GM23338 (cell line): ENCODE measurements at regions not wholly inside any gene's neighbourhood (a gene's known extent, or its start where the extent isn't known, plus 50 kb on each side); places are given as distances from the start of the nearest gene placed in this dataset.

Experiments
- ATAC-seq: fragments of 200-7000 bp; cut with Tn5 transposase; 3 replicates; pipeline ENCODE4 v1.9.1; 2020
- DNase-seq: peaks from one replicate; pipeline ENCODE4 v3.0.0-alpha.2; 2015; ENCODE audit warnings: low spot score
- H2AFZ ChIP-seq: fragments of 200-600 bp; sonication (generic); 2 replicates; pipeline ENCODE4 v1.8.0; 2016; ENCODE audit warnings: antibody characterized with exemption, mild to moderate bottlenecking, moderate library complexity
- H3F3A ChIP-seq: fragments of 200-600 bp; sonication (generic); replicated peaks from 2 replicates; pipeline ENCODE4 v1.8.0; 2017; ENCODE audit warnings: antibody characterized with exemption, mixed run types, low read depth
- H3K27ac ChIP-seq: fragments of 200-600 bp; sonication (generic); 2 replicates; pipeline ENCODE4 v1.6.1; 2016; ENCODE audit warnings: low read depth
- H3K27me3 ChIP-seq: fragments of 200-600 bp; sonication (generic); 2 replicates; pipeline ENCODE4 v1.8.0; 2016; ENCODE audit warnings: mild to moderate bottlenecking, mixed run types, moderate library complexity; ENCODE audit not compliant: insufficient read depth
- H3K36me3 ChIP-seq: fragments of 200-600 bp; sonication (generic); 2 replicates; pipeline ENCODE4 v1.8.0; 2016; ENCODE audit warnings: mild to moderate bottlenecking; ENCODE audit not compliant: insufficient read depth
- H3K4me1 ChIP-seq: fragments of 200-600 bp; sonication (generic); 2 replicates; pipeline ENCODE4 v1.8.0; 2016; ENCODE audit warnings: mild to moderate bottlenecking, moderate library complexity; ENCODE audit not compliant: insufficient read depth
- H3K4me2 ChIP-seq: fragments of 200-600 bp; sonication (generic); 2 replicates; pipeline ENCODE4 v1.7.1; 2017; ENCODE audit warnings: mixed run types
- H3K4me3 ChIP-seq: fragments of 200-600 bp; sonication (generic); 2 replicates; pipeline ENCODE4 v1.6.1; 2016; ENCODE audit warnings: mixed run types
- H3K79me2 ChIP-seq: fragments of 200-600 bp; sonication (generic); replicated peaks from 2 replicates; pipeline ENCODE4 v1.8.0; 2017; ENCODE audit warnings: mild to moderate bottlenecking; ENCODE audit not compliant: insufficient read depth
- H3K9me2 ChIP-seq: fragments of 200-600 bp; sonication (generic); 2 replicates; pipeline ENCODE4 v1.8.0; 2017; ENCODE audit not compliant: insufficient read depth
- H4K20me1 ChIP-seq: fragments of 200-600 bp; sonication (generic); replicated peaks from 2 replicates; pipeline ENCODE4 v1.8.0; 2017; ENCODE audit warnings: mild to moderate bottlenecking; ENCODE audit not compliant: insufficient read depth
- H3K27ac Mint-ChIP-seq: 2 replicates; pipeline ENCODE4 v1.8.0; 2020; ENCODE audit warnings: inconsistent platforms, mild to moderate bottlenecking, moderate library complexity, mixed read lengths
- H3K27me3 Mint-ChIP-seq: 3 replicates; pipeline ENCODE4 v1.8.0; 2022; ENCODE audit warnings: low read depth, mild to moderate bottlenecking, moderate library complexity, mixed read lengths, inconsistent platforms; ENCODE audit not compliant: insufficient read depth, poor library complexity
- H3K36me3 Mint-ChIP-seq: 3 replicates; pipeline ENCODE4 v1.8.0; 2021; ENCODE audit warnings: low read depth, mild to moderate bottlenecking, inconsistent platforms, moderate library complexity, mixed read lengths
- H3K4me1 Mint-ChIP-seq: 3 replicates; pipeline ENCODE4 v1.8.0; 2020; ENCODE audit warnings: mild to moderate bottlenecking, inconsistent platforms, mixed read lengths
- H3K4me3 Mint-ChIP-seq: 3 replicates; pipeline ENCODE4 v1.8.0; 2021; ENCODE audit warnings: moderate library complexity, mild to moderate bottlenecking, inconsistent platforms, mixed read lengths
- H3K9me3 Mint-ChIP-seq: 3 replicates; pipeline ENCODE4 v1.8.0; 2020; ENCODE audit warnings: moderate library complexity, mild to moderate bottlenecking, inconsistent platforms, mixed read lengths
- CREB1 ChIP-seq: fragments of 250-450 bp; sonication (Bioruptor Pico); IDR thresholded peaks from 2 replicates; pipeline ENCODE4 v1.5.0; 2020; ENCODE audit warnings: low read depth, mild to moderate bottlenecking, moderate library complexity
- EZH2 ChIP-seq: fragments of 200-600 bp; sonication (generic); IDR thresholded peaks from one replicate; pipeline ENCODE4 v1.8.0; 2017; ENCODE audit warnings: antibody characterized with exemption, mild to moderate bottlenecking, low read depth; ENCODE audit not compliant: unreplicated experiment
- EZH2phosphoT487 ChIP-seq: fragments of 200-600 bp; sonication (generic); IDR thresholded peaks from one replicate; pipeline ENCODE4 v1.8.1; 2018; ENCODE audit warnings: antibody characterized with exemption; ENCODE audit not compliant: unreplicated experiment
- JUNB ChIP-seq: IDR thresholded peaks from one replicate; pipeline ENCODE4 v1.6.1; 2016; ENCODE audit warnings: antibody characterized with exemption; ENCODE audit not compliant: unreplicated experiment
- NANOG ChIP-seq: IDR thresholded peaks from 2 replicates; pipeline ENCODE4 v1.6.1; 2016; ENCODE audit warnings: antibody characterized with exemption, borderline replicate concordance
- POLR2AphosphoS5 ChIP-seq: IDR thresholded peaks from 2 replicates; pipeline ENCODE4 v1.6.1; 2016; ENCODE audit warnings: antibody characterized with exemption, low read depth
- STAT1 ChIP-seq: IDR thresholded peaks from one replicate; pipeline ENCODE4 v1.6.1; 2016; ENCODE audit warnings: antibody characterized with exemption; ENCODE audit not compliant: unreplicated experiment
- ZNF114 ChIP-seq: fragments of 250-450 bp; sonication (Bioruptor Pico); IDR thresholded peaks from 2 replicates; pipeline ENCODE4 v1.5.0; 2020; ENCODE audit warnings: mild to moderate bottlenecking, moderate library complexity
- ZNF331 ChIP-seq: fragments of 250-450 bp; sonication (Bioruptor Pico); IDR thresholded peaks from 2 replicates; pipeline ENCODE4 v1.5.0; 2020; ENCODE audit warnings: low read depth, mild to moderate bottlenecking, moderate library complexity
- TF ChIP-seq, protein P1 (sequence below): fragments of 250-450 bp; sonication (Bioruptor Pico); IDR thresholded peaks from 2 replicates; pipeline ENCODE4 v1.5.0; 2020; ENCODE audit warnings: mild to moderate bottlenecking, moderate library complexity
- TF ChIP-seq, protein P2 (sequence below), 2 experiments: fragments of 200-600 bp in 1 of 2; sonication (generic) in 1 of 2; conservative IDR thresholded peaks; 2 replicates each; pipeline versions ENCODE4 v1.5.1 to v1.6.1; 2016 to 2017; ENCODE audit warnings: antibody characterized with exemption in 2 of 2, low read depth in 2 of 2, mild to moderate bottlenecking in 2 of 2, moderate library complexity in 1 of 2
- TF ChIP-seq, protein P3 (sequence below): IDR thresholded peaks from one replicate; pipeline ENCODE4 v1.6.1; 2018; ENCODE audit warnings: antibody characterized with exemption; ENCODE audit not compliant: unreplicated experiment
- TF ChIP-seq, protein P4 (sequence below): IDR thresholded peaks from 2 replicates; pipeline ENCODE4 v1.6.1; 2016; ENCODE audit warnings: antibody characterized with exemption

DNA sequence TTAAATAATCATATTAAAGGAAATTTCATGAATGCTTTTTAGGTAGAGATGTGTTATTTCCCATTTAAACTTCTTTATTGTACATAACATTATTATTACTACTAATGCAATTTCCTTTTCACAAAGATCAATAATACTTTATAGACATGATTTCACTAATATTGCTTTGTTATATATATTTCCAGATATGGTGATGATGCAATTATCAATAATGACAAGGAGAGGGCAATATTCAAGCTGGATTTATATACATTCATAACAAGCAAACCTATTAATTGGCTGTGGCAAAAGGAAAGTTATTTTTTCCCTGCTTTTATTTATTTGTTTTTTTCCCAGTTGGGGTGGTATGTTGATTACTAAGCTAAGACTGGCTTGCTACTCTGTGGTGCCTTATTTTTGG, 113.5 kb downstream of the RAP2B start:
- no peak for ATAC-seq
- Mint-ChIP-seq H3K4me1 (no peaks in the 10 kb centered on the region), H3K9me3 (no peaks in the 10 kb centered on the region), H3K27me3 (peaks cover 2% of the 10 kb centered on the region), H3K27ac (no peak overlapping the region), H3K36me3 (no peaks in the 10 kb centered on the region), H3K4me3 (no peak overlapping the region)
- H2AFZ ChIP-seq, result no peak overlapping the region
- H3K36me3 ChIP-seq, result no peaks in the 10 kb centered on the region
- no peaks in the 10 kb centered on the region for H4K20me1 ChIP-seq
- no peaks in the 10 kb centered on the region for H3K4me1 ChIP-seq
- TF ChIP-seq CREB1 (CRISPR knock-in tag), result no peak
- TF ChIP-seq ZNF114 (CRISPR knock-in tag), result no peak
- TF ChIP-seq, protein P1, sequence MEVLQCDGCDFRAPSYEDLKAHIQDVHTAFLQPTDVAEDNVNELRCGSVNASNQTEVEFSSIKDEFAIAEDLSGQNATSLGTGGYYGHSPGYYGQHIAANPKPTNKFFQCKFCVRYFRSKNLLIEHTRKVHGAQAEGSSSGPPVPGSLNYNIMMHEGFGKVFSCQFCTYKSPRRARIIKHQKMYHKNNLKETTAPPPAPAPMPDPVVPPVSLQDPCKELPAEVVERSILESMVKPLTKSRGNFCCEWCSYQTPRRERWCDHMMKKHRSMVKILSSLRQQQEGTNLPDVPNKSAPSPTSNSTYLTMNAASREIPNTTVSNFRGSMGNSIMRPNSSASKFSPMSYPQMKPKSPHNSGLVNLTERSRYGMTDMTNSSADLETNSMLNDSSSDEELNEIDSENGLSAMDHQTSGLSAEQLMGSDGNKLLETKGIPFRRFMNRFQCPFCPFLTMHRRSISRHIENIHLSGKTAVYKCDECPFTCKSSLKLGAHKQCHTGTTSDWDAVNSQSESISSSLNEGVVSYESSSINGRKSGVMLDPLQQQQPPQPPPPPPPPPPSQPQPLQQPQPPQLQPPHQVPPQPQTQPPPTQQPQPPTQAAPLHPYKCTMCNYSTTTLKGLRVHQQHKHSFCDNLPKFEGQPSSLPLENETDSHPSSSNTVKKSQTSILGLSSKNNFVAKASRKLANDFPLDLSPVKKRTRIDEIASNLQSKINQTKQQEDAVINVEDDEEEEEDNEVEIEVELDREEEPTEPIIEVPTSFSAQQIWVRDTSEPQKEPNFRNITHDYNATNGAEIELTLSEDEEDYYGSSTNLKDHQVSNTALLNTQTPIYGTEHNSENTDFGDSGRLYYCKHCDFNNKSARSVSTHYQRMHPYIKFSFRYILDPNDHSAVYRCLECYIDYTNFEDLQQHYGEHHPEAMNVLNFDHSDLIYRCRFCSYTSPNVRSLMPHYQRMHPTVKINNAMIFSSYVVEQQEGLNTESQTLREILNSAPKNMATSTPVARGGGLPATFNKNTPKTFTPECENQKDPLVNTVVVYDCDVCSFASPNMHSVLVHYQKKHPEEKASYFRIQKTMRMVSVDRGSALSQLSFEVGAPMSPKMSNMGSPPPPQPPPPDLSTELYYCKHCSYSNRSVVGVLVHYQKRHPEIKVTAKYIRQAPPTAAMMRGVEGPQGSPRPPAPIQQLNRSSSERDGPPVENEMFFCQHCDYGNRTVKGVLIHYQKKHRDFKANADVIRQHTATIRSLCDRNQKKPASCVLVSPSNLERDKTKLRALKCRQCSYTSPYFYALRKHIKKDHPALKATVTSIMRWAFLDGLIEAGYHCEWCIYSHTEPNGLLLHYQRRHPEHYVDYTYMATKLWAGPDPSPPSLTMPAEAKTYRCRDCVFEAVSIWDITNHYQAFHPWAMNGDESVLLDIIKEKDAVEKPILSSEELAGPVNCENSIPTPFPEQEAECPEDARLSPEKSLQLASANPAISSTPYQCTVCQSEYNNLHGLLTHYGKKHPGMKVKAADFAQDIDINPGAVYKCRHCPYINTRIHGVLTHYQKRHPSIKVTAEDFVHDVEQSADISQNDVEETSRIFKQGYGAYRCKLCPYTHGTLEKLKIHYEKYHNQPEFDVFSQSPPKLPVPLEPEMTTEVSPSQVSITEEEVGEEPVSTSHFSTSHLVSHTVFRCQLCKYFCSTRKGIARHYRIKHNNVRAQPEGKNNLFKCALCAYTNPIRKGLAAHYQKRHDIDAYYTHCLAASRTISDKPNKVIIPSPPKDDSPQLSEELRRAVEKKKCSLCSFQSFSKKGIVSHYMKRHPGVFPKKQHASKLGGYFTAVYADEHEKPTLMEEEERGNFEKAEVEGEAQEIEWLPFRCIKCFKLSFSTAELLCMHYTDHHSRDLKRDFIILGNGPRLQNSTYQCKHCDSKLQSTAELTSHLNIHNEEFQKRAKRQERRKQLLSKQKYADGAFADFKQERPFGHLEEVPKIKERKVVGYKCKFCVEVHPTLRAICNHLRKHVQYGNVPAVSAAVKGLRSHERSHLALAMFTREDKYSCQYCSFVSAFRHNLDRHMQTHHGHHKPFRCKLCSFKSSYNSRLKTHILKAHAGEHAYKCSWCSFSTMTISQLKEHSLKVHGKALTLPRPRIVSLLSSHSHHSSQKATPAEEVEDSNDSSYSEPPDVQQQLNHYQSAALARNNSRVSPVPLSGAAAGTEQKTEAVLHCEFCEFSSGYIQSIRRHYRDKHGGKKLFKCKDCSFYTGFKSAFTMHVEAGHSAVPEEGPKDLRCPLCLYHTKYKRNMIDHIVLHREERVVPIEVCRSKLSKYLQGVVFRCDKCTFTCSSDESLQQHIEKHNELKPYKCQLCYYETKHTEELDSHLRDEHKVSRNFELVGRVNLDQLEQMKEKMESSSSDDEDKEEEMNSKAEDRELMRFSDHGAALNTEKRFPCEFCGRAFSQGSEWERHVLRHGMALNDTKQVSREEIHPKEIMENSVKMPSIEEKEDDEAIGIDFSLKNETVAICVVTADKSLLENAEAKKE (CRISPR knock-in tag), result no peak
- no peak for TF ChIP-seq NANOG
- TF ChIP-seq POLR2AphosphoS5, result no peak
- TF ChIP-seq, protein P2, sequence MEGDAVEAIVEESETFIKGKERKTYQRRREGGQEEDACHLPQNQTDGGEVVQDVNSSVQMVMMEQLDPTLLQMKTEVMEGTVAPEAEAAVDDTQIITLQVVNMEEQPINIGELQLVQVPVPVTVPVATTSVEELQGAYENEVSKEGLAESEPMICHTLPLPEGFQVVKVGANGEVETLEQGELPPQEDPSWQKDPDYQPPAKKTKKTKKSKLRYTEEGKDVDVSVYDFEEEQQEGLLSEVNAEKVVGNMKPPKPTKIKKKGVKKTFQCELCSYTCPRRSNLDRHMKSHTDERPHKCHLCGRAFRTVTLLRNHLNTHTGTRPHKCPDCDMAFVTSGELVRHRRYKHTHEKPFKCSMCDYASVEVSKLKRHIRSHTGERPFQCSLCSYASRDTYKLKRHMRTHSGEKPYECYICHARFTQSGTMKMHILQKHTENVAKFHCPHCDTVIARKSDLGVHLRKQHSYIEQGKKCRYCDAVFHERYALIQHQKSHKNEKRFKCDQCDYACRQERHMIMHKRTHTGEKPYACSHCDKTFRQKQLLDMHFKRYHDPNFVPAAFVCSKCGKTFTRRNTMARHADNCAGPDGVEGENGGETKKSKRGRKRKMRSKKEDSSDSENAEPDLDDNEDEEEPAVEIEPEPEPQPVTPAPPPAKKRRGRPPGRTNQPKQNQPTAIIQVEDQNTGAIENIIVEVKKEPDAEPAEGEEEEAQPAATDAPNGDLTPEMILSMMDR (conservative IDR thresholded peaks at IDR 0.05; ENCODE audit: low read depth in 2 of 2), result no peak
- TF ChIP-seq, protein P3, sequence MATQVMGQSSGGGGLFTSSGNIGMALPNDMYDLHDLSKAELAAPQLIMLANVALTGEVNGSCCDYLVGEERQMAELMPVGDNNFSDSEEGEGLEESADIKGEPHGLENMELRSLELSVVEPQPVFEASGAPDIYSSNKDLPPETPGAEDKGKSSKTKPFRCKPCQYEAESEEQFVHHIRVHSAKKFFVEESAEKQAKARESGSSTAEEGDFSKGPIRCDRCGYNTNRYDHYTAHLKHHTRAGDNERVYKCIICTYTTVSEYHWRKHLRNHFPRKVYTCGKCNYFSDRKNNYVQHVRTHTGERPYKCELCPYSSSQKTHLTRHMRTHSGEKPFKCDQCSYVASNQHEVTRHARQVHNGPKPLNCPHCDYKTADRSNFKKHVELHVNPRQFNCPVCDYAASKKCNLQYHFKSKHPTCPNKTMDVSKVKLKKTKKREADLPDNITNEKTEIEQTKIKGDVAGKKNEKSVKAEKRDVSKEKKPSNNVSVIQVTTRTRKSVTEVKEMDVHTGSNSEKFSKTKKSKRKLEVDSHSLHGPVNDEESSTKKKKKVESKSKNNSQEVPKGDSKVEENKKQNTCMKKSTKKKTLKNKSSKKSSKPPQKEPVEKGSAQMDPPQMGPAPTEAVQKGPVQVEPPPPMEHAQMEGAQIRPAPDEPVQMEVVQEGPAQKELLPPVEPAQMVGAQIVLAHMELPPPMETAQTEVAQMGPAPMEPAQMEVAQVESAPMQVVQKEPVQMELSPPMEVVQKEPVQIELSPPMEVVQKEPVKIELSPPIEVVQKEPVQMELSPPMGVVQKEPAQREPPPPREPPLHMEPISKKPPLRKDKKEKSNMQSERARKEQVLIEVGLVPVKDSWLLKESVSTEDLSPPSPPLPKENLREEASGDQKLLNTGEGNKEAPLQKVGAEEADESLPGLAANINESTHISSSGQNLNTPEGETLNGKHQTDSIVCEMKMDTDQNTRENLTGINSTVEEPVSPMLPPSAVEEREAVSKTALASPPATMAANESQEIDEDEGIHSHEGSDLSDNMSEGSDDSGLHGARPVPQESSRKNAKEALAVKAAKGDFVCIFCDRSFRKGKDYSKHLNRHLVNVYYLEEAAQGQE, result no peak
- no peak for TF ChIP-seq EZH2
- TF ChIP-seq STAT1, result no peak
- TF ChIP-seq JUNB, result no peak
- no peak for TF ChIP-seq EZH2phosphoT487
- TF ChIP-seq, protein P4, sequence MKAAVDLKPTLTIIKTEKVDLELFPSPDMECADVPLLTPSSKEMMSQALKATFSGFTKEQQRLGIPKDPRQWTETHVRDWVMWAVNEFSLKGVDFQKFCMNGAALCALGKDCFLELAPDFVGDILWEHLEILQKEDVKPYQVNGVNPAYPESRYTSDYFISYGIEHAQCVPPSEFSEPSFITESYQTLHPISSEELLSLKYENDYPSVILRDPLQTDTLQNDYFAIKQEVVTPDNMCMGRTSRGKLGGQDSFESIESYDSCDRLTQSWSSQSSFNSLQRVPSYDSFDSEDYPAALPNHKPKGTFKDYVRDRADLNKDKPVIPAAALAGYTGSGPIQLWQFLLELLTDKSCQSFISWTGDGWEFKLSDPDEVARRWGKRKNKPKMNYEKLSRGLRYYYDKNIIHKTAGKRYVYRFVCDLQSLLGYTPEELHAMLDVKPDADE, result no peak
- no peak for TF ChIP-seq ZNF331 (CRISPR knock-in tag)
- H3K27me3 ChIP-seq, result no peaks in the 10 kb centered on the region
- H3K4me2 ChIP-seq, result no peak overlapping the region
- H3K9me2 ChIP-seq, result peaks cover 10% of the 10 kb centered on the region
- H3K79me2 ChIP-seq, result no peaks in the 10 kb centered on the region
- DNase-seq, result no peak
- no peak overlapping the region for H3K27ac ChIP-seq
- H3F3A ChIP-seq, result no peaks in the 10 kb centered on the region
- no peak overlapping the region for H3K4me3 ChIP-seq
